Panc1 (cell line): ENCODE measurements at regions not wholly inside any gene's neighbourhood (a gene's known extent, or its start where the extent isn't known, plus 50 kb on each side); places are given as distances from the start of the nearest gene placed in this dataset.

Experiments used
- TF ChIP-seq, protein P1 (sequence below), 2 experiments: IDR thresholded peaks; 2 replicates each; pipeline ENCODE4 v1.6.1; 2011 to 2012; ENCODE audit warnings: low read depth in 2 of 2, control low read depth in 1 of 2, low read length in 1 of 2, mild to moderate bottlenecking in 1 of 2, moderate library complexity in 1 of 2; ENCODE audit not compliant: insufficient read depth in 1 of 2
- TF ChIP-seq, protein P2 (sequence below): fragments of 450-650 bp; IDR thresholded peaks from 2 replicates; pipeline ENCODE4 v1.5.1; 2017; ENCODE audit warnings: mild to moderate bottlenecking

DNA sequence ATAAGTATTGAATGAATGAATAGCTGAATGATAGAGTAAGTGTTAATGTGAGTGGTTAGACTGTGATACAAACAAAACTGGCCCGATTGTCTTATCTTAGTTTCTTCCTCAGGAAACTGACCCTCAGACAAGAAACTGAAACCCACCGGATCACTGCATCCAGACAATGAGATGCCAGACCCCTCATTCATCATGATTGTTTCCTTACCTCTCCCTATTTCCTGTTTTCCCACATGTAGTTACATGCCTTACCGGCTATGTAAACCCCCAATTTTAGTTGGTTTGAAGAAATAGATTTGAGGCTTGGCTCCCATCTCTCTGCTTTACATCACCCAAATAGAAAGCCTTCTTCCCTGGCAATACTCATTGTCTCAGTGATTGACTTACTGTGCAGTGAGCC, 218.9 kb upstream of the PPP1R2C start:
- TF ChIP-seq, protein P1, sequence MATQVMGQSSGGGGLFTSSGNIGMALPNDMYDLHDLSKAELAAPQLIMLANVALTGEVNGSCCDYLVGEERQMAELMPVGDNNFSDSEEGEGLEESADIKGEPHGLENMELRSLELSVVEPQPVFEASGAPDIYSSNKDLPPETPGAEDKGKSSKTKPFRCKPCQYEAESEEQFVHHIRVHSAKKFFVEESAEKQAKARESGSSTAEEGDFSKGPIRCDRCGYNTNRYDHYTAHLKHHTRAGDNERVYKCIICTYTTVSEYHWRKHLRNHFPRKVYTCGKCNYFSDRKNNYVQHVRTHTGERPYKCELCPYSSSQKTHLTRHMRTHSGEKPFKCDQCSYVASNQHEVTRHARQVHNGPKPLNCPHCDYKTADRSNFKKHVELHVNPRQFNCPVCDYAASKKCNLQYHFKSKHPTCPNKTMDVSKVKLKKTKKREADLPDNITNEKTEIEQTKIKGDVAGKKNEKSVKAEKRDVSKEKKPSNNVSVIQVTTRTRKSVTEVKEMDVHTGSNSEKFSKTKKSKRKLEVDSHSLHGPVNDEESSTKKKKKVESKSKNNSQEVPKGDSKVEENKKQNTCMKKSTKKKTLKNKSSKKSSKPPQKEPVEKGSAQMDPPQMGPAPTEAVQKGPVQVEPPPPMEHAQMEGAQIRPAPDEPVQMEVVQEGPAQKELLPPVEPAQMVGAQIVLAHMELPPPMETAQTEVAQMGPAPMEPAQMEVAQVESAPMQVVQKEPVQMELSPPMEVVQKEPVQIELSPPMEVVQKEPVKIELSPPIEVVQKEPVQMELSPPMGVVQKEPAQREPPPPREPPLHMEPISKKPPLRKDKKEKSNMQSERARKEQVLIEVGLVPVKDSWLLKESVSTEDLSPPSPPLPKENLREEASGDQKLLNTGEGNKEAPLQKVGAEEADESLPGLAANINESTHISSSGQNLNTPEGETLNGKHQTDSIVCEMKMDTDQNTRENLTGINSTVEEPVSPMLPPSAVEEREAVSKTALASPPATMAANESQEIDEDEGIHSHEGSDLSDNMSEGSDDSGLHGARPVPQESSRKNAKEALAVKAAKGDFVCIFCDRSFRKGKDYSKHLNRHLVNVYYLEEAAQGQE (IDR thresholded peaks at IDR 0.05; ENCODE audit: insufficient read depth in 1 of 2, low read depth in 2 of 2, low read length in 1 of 2), result no peak
- TF ChIP-seq, protein P2, sequence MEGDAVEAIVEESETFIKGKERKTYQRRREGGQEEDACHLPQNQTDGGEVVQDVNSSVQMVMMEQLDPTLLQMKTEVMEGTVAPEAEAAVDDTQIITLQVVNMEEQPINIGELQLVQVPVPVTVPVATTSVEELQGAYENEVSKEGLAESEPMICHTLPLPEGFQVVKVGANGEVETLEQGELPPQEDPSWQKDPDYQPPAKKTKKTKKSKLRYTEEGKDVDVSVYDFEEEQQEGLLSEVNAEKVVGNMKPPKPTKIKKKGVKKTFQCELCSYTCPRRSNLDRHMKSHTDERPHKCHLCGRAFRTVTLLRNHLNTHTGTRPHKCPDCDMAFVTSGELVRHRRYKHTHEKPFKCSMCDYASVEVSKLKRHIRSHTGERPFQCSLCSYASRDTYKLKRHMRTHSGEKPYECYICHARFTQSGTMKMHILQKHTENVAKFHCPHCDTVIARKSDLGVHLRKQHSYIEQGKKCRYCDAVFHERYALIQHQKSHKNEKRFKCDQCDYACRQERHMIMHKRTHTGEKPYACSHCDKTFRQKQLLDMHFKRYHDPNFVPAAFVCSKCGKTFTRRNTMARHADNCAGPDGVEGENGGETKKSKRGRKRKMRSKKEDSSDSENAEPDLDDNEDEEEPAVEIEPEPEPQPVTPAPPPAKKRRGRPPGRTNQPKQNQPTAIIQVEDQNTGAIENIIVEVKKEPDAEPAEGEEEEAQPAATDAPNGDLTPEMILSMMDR, result no peak
